HEK293 (cell line): ENCODE measurements at regions not wholly inside any gene's neighbourhood (a gene's known extent, or its start where the extent isn't known, plus 50 kb on each side); places are given as distances from the start of the nearest gene placed in this dataset.

ENCODE experiments used
- CTCF ChIA-PET: fragments of 350-600 bp; formaldehyde crosslinking; extraction: SDS; loops from one replicate; lab custom pipeline; 2021; ENCODE audit warnings: antibody characterized with exemption; lab: Yijun Ruan, JAX
- POLR2A ChIA-PET: fragments of 300-600 bp; formaldehyde crosslinking; extraction: SDS; loops from one replicate; lab custom pipeline; 2020; ENCODE audit warnings: antibody characterized with exemption, inconsistent platforms; lab: Yijun Ruan, JAX
- H3K27ac ChIP-seq: fragments of 200-500 bp; sonication (Bioruptor generic); 2 replicates; pipeline ENCODE4 v1.5.1; 2014; ENCODE audit warnings: low read depth, low read length, control low read depth, inconsistent platforms; ENCODE audit errors: extremely low read depth
- H3K36me3 ChIP-seq, 2 experiments: fragments of 200-500 bp in 1 of 2; sonication (Bioruptor generic) in 1 of 2; 1 replicate in 1 of 2; 2 replicates in 1 of 2; pipeline ENCODE4 v1.5.1; 2014 to 2017; ENCODE audit warnings: inconsistent platforms in 2 of 2, low read length in 2 of 2; ENCODE audit not compliant: control insufficient read depth in 2 of 2, insufficient read depth in 1 of 2
- H3K4me1 ChIP-seq: fragments of 200-500 bp; sonication (Bioruptor generic); 2 replicates; pipeline ENCODE4 v1.5.1; 2014; ENCODE audit warnings: mild to moderate bottlenecking, low read length, inconsistent platforms; ENCODE audit not compliant: control insufficient read depth, insufficient read depth
- H3K4me3 ChIP-seq: 2 replicates; pipeline ENCODE4 v1.5.1; 2011; ENCODE audit warnings: low read depth, mild to moderate bottlenecking, control low read depth, low read length, moderate library complexity
- H3K9me3 ChIP-seq: fragments of 200-500 bp; sonication (Bioruptor generic); 2 replicates; pipeline ENCODE4 v1.5.1; 2014; ENCODE audit warnings: low read depth, low read length, inconsistent platforms; ENCODE audit not compliant: control insufficient read depth, insufficient read depth
- KLF17 ChIP-seq: fragments of 450-650 bp; formaldehyde crosslinking; IDR thresholded peaks from 2 replicates; pipeline ENCODE4 v1.5.1; 2016; ENCODE audit warnings: missing biosample characterization, missing genetic modification characterization
- KLF9 ChIP-seq: fragments of 450-650 bp; formaldehyde crosslinking; IDR thresholded peaks from 2 replicates; pipeline ENCODE4 v1.5.1; 2016; ENCODE audit warnings: missing biosample characterization, missing genetic modification characterization, low read depth
- PRDM6 ChIP-seq: fragments of 450-650 bp; formaldehyde crosslinking; IDR thresholded peaks from 2 replicates; pipeline ENCODE4 v1.5.1; 2017; ENCODE audit warnings: missing biosample characterization, missing genetic modification characterization
- ZBTB1 ChIP-seq: fragments of 450-650 bp; formaldehyde crosslinking; IDR thresholded peaks from 2 replicates; pipeline ENCODE4 v1.5.1; 2016; ENCODE audit warnings: missing biosample characterization, missing genetic modification characterization
- ZBTB48 ChIP-seq: fragments of 450-650 bp; formaldehyde crosslinking; IDR thresholded peaks from 2 replicates; pipeline ENCODE4 v1.5.1; 2016; ENCODE audit warnings: missing biosample characterization, missing genetic modification characterization
- ZBTB8A ChIP-seq: fragments of 450-650 bp; formaldehyde crosslinking; IDR thresholded peaks from 2 replicates; pipeline ENCODE4 v1.5.1; 2016; ENCODE audit warnings: missing biosample characterization, missing genetic modification characterization
- ZFHX2 ChIP-seq: fragments of 450-650 bp; formaldehyde crosslinking; conservative IDR thresholded peaks from 2 replicates; pipeline ENCODE4 v1.5.1; 2016; ENCODE audit warnings: missing biosample characterization, missing genetic modification characterization
- ZFP37 ChIP-seq: fragments of 450-650 bp; formaldehyde crosslinking; IDR thresholded peaks from 2 replicates; pipeline ENCODE4 v1.5.1; 2016; ENCODE audit warnings: missing biosample characterization, missing genetic modification characterization
- ZNF114 ChIP-seq: fragments of 450-650 bp; formaldehyde crosslinking; IDR thresholded peaks from 2 replicates; pipeline ENCODE4 v1.5.0; 2017; ENCODE audit warnings: missing biosample characterization, missing genetic modification characterization
- ZNF138 ChIP-seq: fragments of 450-650 bp; formaldehyde crosslinking; IDR thresholded peaks from 2 replicates; pipeline ENCODE4 v1.5.1; 2016; ENCODE audit warnings: missing biosample characterization, missing genetic modification characterization, borderline replicate concordance
- ZNF157 ChIP-seq: fragments of 450-650 bp; formaldehyde crosslinking; IDR thresholded peaks from 2 replicates; pipeline ENCODE4 v1.5.1; 2016; ENCODE audit warnings: missing biosample characterization, missing genetic modification characterization
- ZNF16 ChIP-seq: fragments of 450-650 bp; formaldehyde crosslinking; IDR thresholded peaks from 2 replicates; pipeline ENCODE4 v1.5.1; 2016; ENCODE audit warnings: low read depth, missing biosample characterization, missing genetic modification characterization
- ZNF214 ChIP-seq: fragments of 450-650 bp; formaldehyde crosslinking; IDR thresholded peaks from 2 replicates; pipeline ENCODE4 v1.5.1; 2017; ENCODE audit warnings: missing biosample characterization, mild to moderate bottlenecking, missing genetic modification characterization, borderline replicate concordance
- ZNF24 ChIP-seq: fragments of 450-650 bp; formaldehyde crosslinking; IDR thresholded peaks from 2 replicates; pipeline ENCODE4 v1.5.1; 2016; ENCODE audit warnings: missing biosample characterization, missing genetic modification characterization
- ZNF26 ChIP-seq: fragments of 450-650 bp; formaldehyde crosslinking; IDR thresholded peaks from 2 replicates; pipeline ENCODE4 v1.5.1; 2016; ENCODE audit warnings: missing biosample characterization, missing genetic modification characterization
- ZNF366 ChIP-seq: fragments of 450-650 bp; formaldehyde crosslinking; conservative IDR thresholded peaks from 2 replicates; pipeline ENCODE4 v1.5.1; 2016; ENCODE audit warnings: missing biosample characterization, missing genetic modification characterization
- ZNF37A ChIP-seq: fragments of 450-650 bp; IDR thresholded peaks from 2 replicates; pipeline ENCODE4 v1.5.1; 2018; ENCODE audit warnings: missing biosample characterization, missing genetic modification characterization
- ZNF426 ChIP-seq: fragments of 450-650 bp; formaldehyde crosslinking; IDR thresholded peaks from 2 replicates; pipeline ENCODE4 v1.5.1; 2017; ENCODE audit warnings: missing biosample characterization, missing genetic modification characterization, mild to moderate bottlenecking, inconsistent platforms, moderate library complexity
- ZNF488 ChIP-seq: fragments of 450-650 bp; formaldehyde crosslinking; IDR thresholded peaks from 2 replicates; pipeline ENCODE4 v1.5.1; 2016; ENCODE audit warnings: missing biosample characterization, missing genetic modification characterization
- ZNF521 ChIP-seq: fragments of 450-650 bp; formaldehyde crosslinking; IDR thresholded peaks from 2 replicates; pipeline ENCODE4 v1.5.1; 2017; ENCODE audit warnings: missing biosample characterization, mild to moderate bottlenecking, missing genetic modification characterization
- ZNF580 ChIP-seq: fragments of 450-650 bp; formaldehyde crosslinking; IDR thresholded peaks from 2 replicates; pipeline ENCODE4 v1.5.1; 2016; ENCODE audit warnings: missing biosample characterization, missing genetic modification characterization
- ZNF585B ChIP-seq: fragments of 450-650 bp; formaldehyde crosslinking; IDR thresholded peaks from 2 replicates; pipeline ENCODE4 v1.5.1; 2016; ENCODE audit warnings: missing biosample characterization, missing genetic modification characterization
- ZNF623 ChIP-seq: fragments of 450-650 bp; formaldehyde crosslinking; IDR thresholded peaks from 2 replicates; pipeline ENCODE4 v1.5.1; 2016; ENCODE audit warnings: missing biosample characterization, missing genetic modification characterization

DNA sequence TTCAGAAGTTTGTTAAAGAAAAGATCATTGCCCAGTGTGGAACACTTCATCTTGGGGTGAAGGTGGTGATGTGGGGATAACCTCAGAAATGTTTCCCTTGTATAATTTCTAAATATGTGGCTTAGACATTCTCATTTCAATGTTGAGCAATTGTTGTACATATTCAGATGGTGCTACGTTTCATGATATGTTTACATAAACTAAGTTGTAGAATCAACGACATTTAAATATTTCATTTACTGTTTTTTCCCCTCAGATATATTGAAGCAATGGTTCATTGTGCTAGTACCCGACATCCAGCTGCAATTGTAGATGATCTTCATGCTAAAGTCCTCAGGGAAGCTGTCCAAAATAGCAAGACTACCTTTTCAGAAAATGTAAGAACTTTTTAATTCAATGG, 92.6 kb downstream of the BLTP1 start:
- H3K36me3 ChIP-seq, result peaks cover 0 to 37% of the 10 kb centered on the region in 2 experiments; a peak in 1 of 3 replicates
- TF ChIP-seq ZNF114, result no peak
- no peak for TF ChIP-seq ZNF366 (tag by site-specific recombination)

DNA sequence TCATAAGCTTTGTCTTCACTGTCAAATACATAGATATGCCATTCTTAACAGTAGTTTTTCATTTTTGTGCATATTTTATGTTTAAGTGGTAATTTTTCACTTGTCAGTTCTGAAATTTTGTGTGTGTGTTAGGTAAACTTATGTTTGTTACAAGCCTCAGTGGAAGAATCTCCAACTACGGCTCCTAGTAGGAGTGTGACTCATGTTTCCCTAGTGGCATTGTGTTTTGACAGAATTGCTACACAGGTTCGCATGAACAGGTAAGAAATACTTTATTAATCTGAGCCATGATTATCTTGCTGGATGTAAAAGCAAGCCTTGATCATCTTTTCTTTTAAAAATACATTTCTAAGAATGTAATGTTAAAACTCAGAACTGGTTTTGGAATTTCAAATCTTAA, 94.4 kb downstream of the BLTP1 start:
- CTCF ChIA-PET, result no interaction called here
- peaks cover 0 to 42% of the 10 kb centered on the region in 2 experiments; a peak in 1 of 3 replicates for H3K36me3 ChIP-seq

More for the DNA sequence above, 92.6 kb downstream of the BLTP1 start:
- H3K4me3 ChIP-seq, result no peak overlapping the region
- H3K27ac ChIP-seq, result no peak overlapping the region
- ChIA-PET CTCF (interaction anchor here (1.1 kb wide), 1 partner anchor 344 kb away, joined by 3 read pairs; no protein-coding TSS in a partner anchor), POLR2A (no interaction called here)
- H3K4me1 ChIP-seq, result no peaks in the 10 kb centered on the region
- H3K9me3 ChIP-seq, result no peaks in the 10 kb centered on the region

GRCh38 chr4:122249357-122249756, 97.2 kb downstream of the BLTP1 start:
- POLR2A ChIA-PET, result no interaction called here
- TF ChIP-seq ZFP37 (tag by site-specific recombination) (no peak), PRDM6 (tag by site-specific recombination) (no peak), ZBTB48 (tag by site-specific recombination) (no peak), KLF17 (no peak), ZNF585B (no peak), ZNF580 (tag by site-specific recombination) (no peak), ZNF521 (tag by site-specific recombination) (no peak), ZNF138 (tag by site-specific recombination) (no peak), ZNF488 (tag by site-specific recombination) (no peak), ZNF214 (tag by site-specific recombination) (no peak), ZNF623 (tag by site-specific recombination) (no peak), ZNF157 (no peak), ZBTB1 (no peak)
- Histone ChIP-seq H3K4me1 (no peaks in the 10 kb centered on the region), H3K27ac (no peak overlapping the region), H3K9me3 (no peaks in the 10 kb centered on the region), H3K4me3 (no peak overlapping the region), H3K36me3 (peaks cover 0 to 57% of the 10 kb centered on the region in 2 experiments; a peak in 1 of 3 replicates)
- CTCF ChIA-PET, result no interaction called here

More for the DNA sequence above, 94.4 kb downstream of the BLTP1 start:
- POLR2A ChIA-PET, result no interaction called here
- Histone ChIP-seq H3K4me3 (no peak overlapping the region), H3K27ac (no peak overlapping the region), H3K4me1 (no peaks in the 10 kb centered on the region), H3K9me3 (no peaks in the 10 kb centered on the region)
- TF ChIP-seq ZNF623 (tag by site-specific recombination), result no peak

DNA sequence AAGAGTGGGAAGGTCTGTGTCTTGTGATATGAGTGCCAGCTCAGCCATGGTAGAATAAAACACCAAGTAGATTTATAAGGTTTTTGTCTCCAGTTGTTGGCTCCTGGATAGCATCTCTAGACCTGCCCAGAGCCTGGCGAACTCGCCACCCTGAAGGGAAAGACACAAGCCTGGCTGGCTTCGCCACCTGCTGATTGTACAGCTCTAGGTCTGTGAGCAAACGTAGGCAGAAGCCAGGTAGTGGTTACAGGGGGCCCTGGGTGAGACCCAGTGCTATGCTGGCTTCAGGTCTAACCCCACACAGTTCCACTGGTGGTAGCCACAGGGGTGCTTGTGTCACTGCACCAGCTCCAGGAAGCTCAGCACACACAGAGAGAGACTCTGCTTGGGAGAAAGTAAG, 100.5 kb downstream of the BLTP1 start:
- ChIA-PET POLR2A (no interaction called here), CTCF (no interaction called here)
- no peaks in the 10 kb centered on the region for H3K4me1 ChIP-seq
- peaks cover 0 to 68% of the 10 kb centered on the region in 2 experiments; a peak in 1 of 3 replicates for H3K36me3 ChIP-seq
- H3K4me3 ChIP-seq, result no peak overlapping the region
- no peaks in the 10 kb centered on the region for H3K9me3 ChIP-seq
- no peak overlapping the region for H3K27ac ChIP-seq
- TF ChIP-seq ZNF37A (no peak), ZNF26 (tag by site-specific recombination) (no peak), ZNF426 (tag by site-specific recombination) (no peak), PRDM6 (tag by site-specific recombination) (no peak), ZNF16 (tag by site-specific recombination) (no peak), ZBTB8A (tag by site-specific recombination) (no peak), ZNF24 (tag by site-specific recombination) (no peak), ZFHX2 (tag by site-specific recombination) (no peak), KLF9 (tag by site-specific recombination) (no peak)
